Thoracic aorta (tissue), 2 donors: ENCODE measurements at regions not wholly inside any gene's neighbourhood (a gene's known extent, or its start where the extent isn't known, plus 50 kb on each side); places are given as distances from the start of the nearest gene placed in this dataset.

Experiments
- ATAC-seq: fragments of 150-250 bp; one replicate; pipeline ENCODE4 v1.8.0; 2017; ENCODE audit warnings: low read depth; ENCODE audit not compliant: insufficient number of reproducible peaks, low FRiP score
- DNase-seq: peaks from one replicate; pipeline ENCODE4 v3.0.0-alpha.2; 2020; ENCODE audit warnings: low spot score
- H3K27ac ChIP-seq, 2 donors: fragments of 200-600 bp; sonication (generic); 1 replicate in 1 of 2; 2 replicates in 1 of 2; pipeline ENCODE4 v1.5.1; 2016; ENCODE audit warnings: mild to moderate bottlenecking in 2 of 2, moderate library complexity in 2 of 2
- H3K27me3 ChIP-seq: fragments of 200-600 bp; sonication (generic); replicated peaks from 2 replicates; pipeline ENCODE4 v1.6.0; 2016; ENCODE audit warnings: mild to moderate bottlenecking; ENCODE audit not compliant: insufficient read depth
- H3K36me3 ChIP-seq: fragments of 200-600 bp; sonication (generic); one replicate; pipeline ENCODE4 v1.5.1; 2016
- H3K4me1 ChIP-seq, 2 donors: fragments of 200-600 bp; sonication (generic); 1 replicate in 1 of 2; 2 replicates in 1 of 2; pipeline versions ENCODE4 v1.5.1 to v1.6.0; 2016; ENCODE audit warnings: low read depth in 2 of 2, mild to moderate bottlenecking in 1 of 2; ENCODE audit not compliant: control insufficient read depth in 1 of 2
- H3K4me3 ChIP-seq: fragments of 200-600 bp; sonication (generic); 2 replicates; pipeline ENCODE4 v1.5.1; 2016; ENCODE audit warnings: mild to moderate bottlenecking
- H3K9me3 ChIP-seq: fragments of 200-600 bp; sonication (generic); 2 replicates; pipeline ENCODE4 v1.5.1; 2016
- TF ChIP-seq, protein P1 (sequence below): fragments of 200-600 bp; sonication (generic); IDR thresholded peaks from one replicate; pipeline ENCODE4 v1.5.1; 2019; ENCODE audit warnings: antibody characterized with exemption

DNA sequence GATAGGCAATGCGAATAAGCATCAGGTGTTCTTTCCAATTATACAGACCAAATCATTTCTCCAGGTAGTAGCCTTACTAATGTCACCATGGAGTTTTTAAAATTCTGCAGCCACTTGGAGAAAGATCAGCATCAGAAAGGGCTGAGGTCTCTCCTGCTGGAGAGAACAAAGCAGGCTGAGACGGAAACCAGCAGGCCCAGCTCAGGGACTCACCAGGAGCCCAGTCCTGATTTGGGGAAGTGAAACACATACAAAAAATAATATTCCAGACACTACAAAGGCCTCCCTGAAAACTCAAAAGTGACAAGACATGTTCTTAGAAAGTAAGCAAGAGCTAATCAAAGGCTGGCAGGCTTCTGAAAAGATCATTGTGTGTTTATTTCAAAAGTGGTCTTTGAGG lies 207.1 kb upstream of the GHITM start:
- H3K27me3 ChIP-seq, result no peaks in the 10 kb centered on the region
- no peak overlapping the region for H3K4me3 ChIP-seq
- no peaks in the 10 kb centered on the region for H3K9me3 ChIP-seq
- no peaks in the 10 kb centered on the region for H3K36me3 ChIP-seq
- no peak for ATAC-seq
- DNase-seq, result no peak
- H3K4me1 ChIP-seq, result no peaks in the 10 kb centered on the region
- TF ChIP-seq, protein P1, sequence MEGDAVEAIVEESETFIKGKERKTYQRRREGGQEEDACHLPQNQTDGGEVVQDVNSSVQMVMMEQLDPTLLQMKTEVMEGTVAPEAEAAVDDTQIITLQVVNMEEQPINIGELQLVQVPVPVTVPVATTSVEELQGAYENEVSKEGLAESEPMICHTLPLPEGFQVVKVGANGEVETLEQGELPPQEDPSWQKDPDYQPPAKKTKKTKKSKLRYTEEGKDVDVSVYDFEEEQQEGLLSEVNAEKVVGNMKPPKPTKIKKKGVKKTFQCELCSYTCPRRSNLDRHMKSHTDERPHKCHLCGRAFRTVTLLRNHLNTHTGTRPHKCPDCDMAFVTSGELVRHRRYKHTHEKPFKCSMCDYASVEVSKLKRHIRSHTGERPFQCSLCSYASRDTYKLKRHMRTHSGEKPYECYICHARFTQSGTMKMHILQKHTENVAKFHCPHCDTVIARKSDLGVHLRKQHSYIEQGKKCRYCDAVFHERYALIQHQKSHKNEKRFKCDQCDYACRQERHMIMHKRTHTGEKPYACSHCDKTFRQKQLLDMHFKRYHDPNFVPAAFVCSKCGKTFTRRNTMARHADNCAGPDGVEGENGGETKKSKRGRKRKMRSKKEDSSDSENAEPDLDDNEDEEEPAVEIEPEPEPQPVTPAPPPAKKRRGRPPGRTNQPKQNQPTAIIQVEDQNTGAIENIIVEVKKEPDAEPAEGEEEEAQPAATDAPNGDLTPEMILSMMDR, result no peak
- H3K27ac ChIP-seq, result no peak overlapping the region

DNA sequence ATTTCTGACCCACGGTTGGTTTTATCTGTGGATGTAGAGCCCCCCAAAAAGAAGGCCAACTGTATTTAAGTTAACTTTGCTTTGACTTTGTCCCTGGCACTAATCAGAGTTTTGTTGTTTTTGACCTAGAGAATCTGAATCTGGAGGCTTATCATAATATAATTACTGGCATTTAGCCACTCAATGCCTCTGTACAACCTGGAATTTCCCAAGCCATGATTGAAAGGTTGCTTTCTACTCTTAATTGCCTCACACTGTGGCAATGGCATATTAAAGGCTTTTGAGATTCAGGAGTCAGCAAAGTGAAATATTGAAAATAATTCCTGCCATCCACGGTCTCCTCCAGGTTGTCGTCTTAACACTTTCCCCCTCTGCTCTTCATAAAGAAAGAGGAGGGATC lies 205.2 kb upstream of the GHITM start:
- Histone ChIP-seq H3K4me1 (no peaks in the 10 kb centered on the region), H3K27ac (no peak overlapping the region), H3K9me3 (no peaks in the 10 kb centered on the region), H3K4me3 (no peak overlapping the region), H3K36me3 (no peaks in the 10 kb centered on the region), H3K27me3 (no peaks in the 10 kb centered on the region)
- TF ChIP-seq, protein P1, result no peak
- DNase-seq (no peak), ATAC-seq (no peak)

DNA sequence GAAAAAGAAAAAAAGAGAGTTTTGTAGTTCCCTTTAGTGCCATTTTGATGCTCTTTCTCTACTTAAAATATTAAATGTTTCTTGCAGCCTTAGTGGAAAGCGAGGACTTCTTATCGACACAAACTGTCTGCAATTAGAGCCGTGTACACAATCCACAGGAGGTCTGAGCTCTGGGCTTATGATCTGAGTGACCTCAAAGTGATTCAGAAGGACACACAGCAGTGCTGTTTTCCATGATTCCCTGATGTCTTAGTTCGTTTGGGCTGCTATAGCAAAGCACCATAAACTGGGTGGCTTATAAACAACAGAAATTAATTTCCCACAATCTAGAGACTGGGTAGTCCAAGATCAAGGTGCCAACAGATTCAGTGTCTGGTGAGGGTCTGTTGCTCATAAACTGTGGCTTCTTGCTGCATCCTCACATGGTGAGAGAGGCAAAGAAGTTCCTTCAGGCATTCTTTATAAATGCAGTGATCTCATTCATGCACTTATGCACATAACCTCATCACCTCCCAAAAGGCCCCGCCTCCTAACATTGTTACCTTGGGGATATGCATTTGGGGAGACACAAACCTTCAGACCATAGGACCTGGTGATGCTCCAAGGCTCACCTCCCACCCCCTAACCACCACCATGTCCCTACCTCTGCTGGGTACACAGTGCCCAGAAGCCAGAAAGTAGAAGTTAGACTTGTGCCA lies 204.5 kb upstream of the GHITM start:
- Histone ChIP-seq H3K9me3 (no peaks in the 10 kb centered on the region), H3K36me3 (no peaks in the 10 kb centered on the region), H3K27me3 (no peaks in the 10 kb centered on the region), H3K4me1 (no peaks in the 10 kb centered on the region), H3K27ac (no peak overlapping the region), H3K4me3 (no peak overlapping the region)
- DNase-seq, result no peak
- no peak for ATAC-seq
- TF ChIP-seq, protein P1, result no peak

DNA sequence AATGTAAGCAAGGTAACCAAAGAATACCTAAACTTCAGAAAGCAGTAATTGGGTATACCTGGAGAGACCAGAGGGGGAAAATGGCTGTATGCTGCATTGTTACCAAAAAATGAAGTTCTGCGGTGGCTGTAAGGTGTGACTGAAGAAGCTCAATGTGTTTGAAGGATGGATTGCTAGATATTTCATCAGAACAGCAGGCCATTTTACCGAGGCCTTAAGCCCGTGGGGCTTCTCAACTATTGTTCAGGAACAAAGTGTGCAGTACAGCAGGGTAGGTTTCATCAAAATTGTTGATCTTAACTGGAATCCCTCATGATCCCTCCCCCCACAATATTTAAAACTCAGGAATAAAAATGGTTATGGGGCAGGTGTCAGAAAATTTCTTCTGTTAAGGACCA lies 204.0 kb upstream of the GHITM start:
- TF ChIP-seq, protein P1, result no peak
- Histone ChIP-seq H3K9me3 (no peaks in the 10 kb centered on the region), H3K27ac (no peak overlapping the region), H3K27me3 (no peaks in the 10 kb centered on the region), H3K4me1 (no peaks in the 10 kb centered on the region), H3K36me3 (no peaks in the 10 kb centered on the region), H3K4me3 (no peak overlapping the region)
- ATAC-seq, result no peak
- DNase-seq, result no peak

DNA sequence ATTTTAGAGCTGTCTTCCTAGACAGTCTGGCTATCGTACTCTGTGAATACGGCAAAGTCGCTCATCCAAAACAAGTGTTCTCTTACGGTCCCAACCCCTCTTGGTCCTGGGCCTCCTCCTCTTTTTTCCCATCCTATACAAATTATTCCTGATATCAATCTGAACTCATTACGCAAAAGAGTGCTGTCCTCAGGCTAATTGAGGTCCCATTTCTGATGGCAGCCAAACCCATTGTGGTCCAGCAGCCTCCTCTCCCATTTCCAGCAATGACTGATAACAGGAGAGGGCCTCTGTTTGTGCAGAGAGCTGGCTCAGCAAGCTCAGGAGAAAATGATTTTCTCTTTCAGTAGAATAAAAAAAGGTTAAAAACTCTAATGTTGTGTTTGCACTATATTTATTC lies 203.4 kb upstream of the GHITM start:
- ATAC-seq, result no peak
- no peaks in the 10 kb centered on the region for H3K9me3 ChIP-seq
- H3K36me3 ChIP-seq, result no peaks in the 10 kb centered on the region
- DNase-seq, result no peak
- no peaks in the 10 kb centered on the region for H3K27me3 ChIP-seq
- TF ChIP-seq, protein P1, result no peak
- no peaks in the 10 kb centered on the region for H3K4me1 ChIP-seq
- H3K27ac ChIP-seq, result no peak overlapping the region
- H3K4me3 ChIP-seq, result no peak overlapping the region
